PC-9 (cell line): ENCODE measurements at regions not wholly inside any gene's neighbourhood (a gene's known extent, or its start where the extent isn't known, plus 50 kb on each side); places are given as distances from the start of the nearest gene placed in this dataset.

Experiments used
- BruUV-seq: library from RNA; stranded (reverse); fragments of 400-500 nt; replicated peaks from 2 replicates; lab custom pipeline; 2021; lab: Mats Ljungman, UMichigan
- CTCF ChIA-PET: fragments of 300-600 bp; sonication (Branson Sonifier 250); formaldehyde crosslinking; loops from one replicate; lab custom pipeline; 2022; ENCODE audit warnings: antibody characterized with exemption; lab: Charles Lee
- POLR2A ChIA-PET: fragments of 300-600 bp; sonication (Branson Sonifier 250); formaldehyde crosslinking; loops from one replicate; lab custom pipeline; 2022; ENCODE audit warnings: antibody characterized with exemption; ENCODE audit not compliant: unreplicated experiment; lab: Charles Lee
- DNase-seq, 2 experiments: peaks; one replicate each; pipeline versions ENCODE4 v3.0.0 to v3.0.0-alpha.2; 2015 to 2022; ENCODE audit warnings: mixed read lengths in 1 of 2
- H2AFZ ChIP-seq: fragments of 200-600 bp; sonication (generic); 2 replicates; pipeline ENCODE4 v1.8.1; 2017; ENCODE audit warnings: antibody characterized with exemption
- H3F3A ChIP-seq: fragments of 200-600 bp; sonication (generic); 2 replicates; pipeline ENCODE4 v1.8.1; 2017; ENCODE audit warnings: antibody characterized with exemption, mild to moderate bottlenecking, low read depth; ENCODE audit not compliant: insufficient read depth
- H3K27ac ChIP-seq: fragments of 200-600 bp; sonication (generic); 2 replicates; pipeline ENCODE4 v1.6.1; 2016; ENCODE audit warnings: mixed run types
- H3K27me3 ChIP-seq: fragments of 200-600 bp; sonication (generic); 2 replicates; pipeline ENCODE4 v1.6.1; 2016; ENCODE audit warnings: low read depth, mixed run types; ENCODE audit not compliant: insufficient read depth
- H3K36me3 ChIP-seq: fragments of 200-600 bp; sonication (generic); 2 replicates; pipeline ENCODE4 v1.6.1; 2016; ENCODE audit warnings: low read depth, mixed run types
- H3K4me1 ChIP-seq: fragments of 200-600 bp; sonication (generic); replicated peaks from 2 replicates; pipeline ENCODE4 v1.6.1; 2016; ENCODE audit warnings: mixed run types; ENCODE audit not compliant: insufficient read depth
- H3K4me2 ChIP-seq: fragments of 200-600 bp; sonication (generic); 2 replicates; pipeline ENCODE4 v1.6.1; 2017; ENCODE audit warnings: mixed run types
- H3K4me3 ChIP-seq: fragments of 200-600 bp; sonication (generic); 2 replicates; pipeline ENCODE4 v1.6.1; 2016; ENCODE audit warnings: mixed run types
- H3K79me2 ChIP-seq: fragments of 200-600 bp; sonication (generic); 2 replicates; pipeline ENCODE4 v1.6.1; 2017; ENCODE audit warnings: low read depth, mixed run types
- H3K9me2 ChIP-seq: fragments of 200-600 bp; sonication (generic); 2 replicates; pipeline ENCODE4 v1.8.1; 2017; ENCODE audit warnings: mild to moderate bottlenecking; ENCODE audit not compliant: insufficient read depth
- H3K9me3 ChIP-seq: fragments of 200-600 bp; sonication (generic); 2 replicates; pipeline ENCODE4 v1.8.1; 2016; ENCODE audit warnings: low read depth; ENCODE audit not compliant: insufficient read depth
- H4K20me1 ChIP-seq: fragments of 200-600 bp; sonication (generic); 2 replicates; pipeline ENCODE4 v1.8.1; 2017; ENCODE audit not compliant: insufficient read depth
- EZH2 ChIP-seq: fragments of 200-600 bp; sonication (generic); IDR thresholded peaks from 2 replicates; pipeline ENCODE4 v1.8.0; 2017; ENCODE audit warnings: antibody characterized with exemption, low read depth
- intact Hi-C: fragments of 100-400 bp; cut with micrococcal nuclease; formaldehyde crosslinking; loops from one replicate; pipeline ENCODE4 v1.10.0; 2022; ENCODE audit not compliant: unreplicated experiment
- TF ChIP-seq, protein P1 (sequence below): fragments of 200-600 bp; sonication (generic); conservative IDR thresholded peaks from 2 replicates; pipeline ENCODE4 v1.6.1; 2017; ENCODE audit warnings: mixed run types, antibody characterized with exemption, mild to moderate bottlenecking, moderate library complexity

DNA sequence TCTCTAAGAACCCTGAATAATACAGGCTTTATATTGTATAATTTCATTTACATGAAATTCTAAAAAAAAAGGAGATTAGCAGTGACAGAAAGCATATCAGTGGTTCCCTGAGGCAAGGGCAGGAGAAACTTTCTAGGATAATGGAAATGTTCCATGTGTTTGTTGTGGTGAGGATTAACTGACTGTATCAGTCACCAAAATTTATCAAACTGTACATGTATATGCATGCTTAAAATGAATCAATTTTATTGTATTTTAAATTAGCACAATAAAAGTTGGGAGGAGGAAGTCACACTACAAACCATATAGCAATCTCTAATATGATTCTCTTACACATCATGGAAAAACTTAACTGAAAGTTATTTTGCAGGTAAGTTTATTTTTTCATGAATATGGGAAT is 396.8 kb downstream of the EFNB2 start:
- H3K4me1 ChIP-seq = peaks cover 4% of the 10 kb centered on the region; the same call in 1 of the 2 replicates
- no peak for TF ChIP-seq EZH2
- TF ChIP-seq, protein P1, sequence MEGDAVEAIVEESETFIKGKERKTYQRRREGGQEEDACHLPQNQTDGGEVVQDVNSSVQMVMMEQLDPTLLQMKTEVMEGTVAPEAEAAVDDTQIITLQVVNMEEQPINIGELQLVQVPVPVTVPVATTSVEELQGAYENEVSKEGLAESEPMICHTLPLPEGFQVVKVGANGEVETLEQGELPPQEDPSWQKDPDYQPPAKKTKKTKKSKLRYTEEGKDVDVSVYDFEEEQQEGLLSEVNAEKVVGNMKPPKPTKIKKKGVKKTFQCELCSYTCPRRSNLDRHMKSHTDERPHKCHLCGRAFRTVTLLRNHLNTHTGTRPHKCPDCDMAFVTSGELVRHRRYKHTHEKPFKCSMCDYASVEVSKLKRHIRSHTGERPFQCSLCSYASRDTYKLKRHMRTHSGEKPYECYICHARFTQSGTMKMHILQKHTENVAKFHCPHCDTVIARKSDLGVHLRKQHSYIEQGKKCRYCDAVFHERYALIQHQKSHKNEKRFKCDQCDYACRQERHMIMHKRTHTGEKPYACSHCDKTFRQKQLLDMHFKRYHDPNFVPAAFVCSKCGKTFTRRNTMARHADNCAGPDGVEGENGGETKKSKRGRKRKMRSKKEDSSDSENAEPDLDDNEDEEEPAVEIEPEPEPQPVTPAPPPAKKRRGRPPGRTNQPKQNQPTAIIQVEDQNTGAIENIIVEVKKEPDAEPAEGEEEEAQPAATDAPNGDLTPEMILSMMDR = no peak
- peaks cover 3% of the 10 kb centered on the region; the same call in 1 of the 2 replicates for H3F3A ChIP-seq
- no peak overlapping the region for H3K4me3 ChIP-seq
- POLR2A ChIA-PET = no interaction called here
- intact Hi-C loops = no loop called here
- H3K27ac ChIP-seq = no peak overlapping the region
- H4K20me1 ChIP-seq = no peaks in the 10 kb centered on the region
- no peak overlapping the region for H3K4me2 ChIP-seq
- CTCF ChIA-PET = no interaction called here
- DNase-seq = no peak
- H2AFZ ChIP-seq = no peak overlapping the region
- no peaks in the 10 kb centered on the region for H3K27me3 ChIP-seq
- H3K9me2 ChIP-seq = no peaks in the 10 kb centered on the region
- 0 out of 2 replicates have a peak, but pooled peaks cover 5% of the 10 kb centered on the region for H3K9me3 ChIP-seq
- BruUV-seq = no TSS peak
- H3K36me3 ChIP-seq = no peaks in the 10 kb centered on the region
- no peaks in the 10 kb centered on the region for H3K79me2 ChIP-seq

DNA sequence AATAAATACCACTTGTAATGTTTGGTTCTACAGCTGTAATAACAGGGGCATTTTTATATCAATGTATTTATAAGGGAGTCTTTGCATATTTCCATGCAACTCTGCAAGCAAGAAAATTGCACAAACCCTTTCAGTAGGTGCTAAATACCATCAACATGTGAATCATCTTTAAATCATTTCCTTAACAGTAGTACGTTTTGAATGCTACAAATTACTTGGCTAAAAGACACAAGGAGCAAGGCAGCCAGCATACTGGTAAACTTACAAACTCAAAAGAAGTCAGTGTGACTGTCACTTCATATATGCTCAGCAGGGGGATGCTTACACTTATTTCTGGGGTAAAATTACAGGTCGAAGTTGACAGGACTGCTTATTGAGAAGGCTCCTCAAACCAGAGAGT is 402.4 kb downstream of the EFNB2 start:
- DNase-seq = peak; percentile 4 to 87
- H3K36me3 ChIP-seq = no peaks in the 10 kb centered on the region
- H4K20me1 ChIP-seq = no peaks in the 10 kb centered on the region
- no peaks in the 10 kb centered on the region for H3K27me3 ChIP-seq
- intact Hi-C loops = no loop called here
- no peak overlapping the region for H3K4me3 ChIP-seq
- H3K9me2 ChIP-seq = no peaks in the 10 kb centered on the region
- H3K4me1 ChIP-seq = peaks cover 35% of the 10 kb centered on the region
- peaks cover 7% of the 10 kb centered on the region; the same call in 1 of the 2 replicates for H3K9me3 ChIP-seq
- ChIA-PET CTCF (no interaction called here), POLR2A (interaction anchor here (0.7 kb wide), 1 partner anchor 158 kb away, joined by 6 read pairs; no protein-coding TSS in a partner anchor)
- no TSS peak for BruUV-seq
- no peak overlapping the region for H3K27ac ChIP-seq
- no peak overlapping the region for H2AFZ ChIP-seq
- peaks cover 4% of the 10 kb centered on the region; the same call in 1 of the 2 replicates for H3F3A ChIP-seq
- H3K4me2 ChIP-seq = peak overlapping the region; percentile 6; the same call in 1 of the 2 replicates
- TF ChIP-seq EZH2 = no peak
- TF ChIP-seq, protein P1 = no peak
- H3K79me2 ChIP-seq = no peaks in the 10 kb centered on the region

DNA sequence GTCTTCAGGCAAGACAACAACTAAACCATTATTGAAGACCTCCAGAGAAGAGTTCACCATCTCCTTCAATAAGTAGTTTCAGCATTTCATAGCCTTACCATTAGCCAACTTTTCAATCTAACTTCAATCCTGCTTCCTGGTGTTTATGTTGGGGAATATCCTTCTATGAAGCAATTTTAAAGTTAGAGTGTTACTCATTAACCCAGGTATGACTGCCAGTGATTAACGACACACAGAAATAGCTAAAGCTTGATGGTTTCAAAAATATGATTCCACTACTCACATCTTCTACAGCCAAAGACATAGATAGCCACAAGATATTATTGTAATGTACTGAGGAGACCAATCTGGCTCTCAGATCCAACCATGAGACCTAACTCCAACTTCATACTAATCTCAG is 403.2 kb downstream of the EFNB2 start:
- BruUV-seq = no TSS peak
- no peaks in the 10 kb centered on the region for H4K20me1 ChIP-seq
- TF ChIP-seq EZH2 = no peak
- TF ChIP-seq, protein P1 = no peak
- peaks cover 4% of the 10 kb centered on the region; the same call in 1 of the 2 replicates for H3F3A ChIP-seq
- ChIA-PET CTCF (no interaction called here), POLR2A (no interaction called here)
- DNase-seq = no peak
- H3K9me3 ChIP-seq = peaks cover 8% of the 10 kb centered on the region; the same call in 1 of the 2 replicates
- no peaks in the 10 kb centered on the region for H3K36me3 ChIP-seq
- H3K4me1 ChIP-seq = peaks cover 35% of the 10 kb centered on the region
- no peaks in the 10 kb centered on the region for H3K79me2 ChIP-seq
- H3K9me2 ChIP-seq = no peaks in the 10 kb centered on the region
- intact Hi-C loops = no loop called here
- no peak overlapping the region for H3K4me3 ChIP-seq
- no peaks in the 10 kb centered on the region for H3K27me3 ChIP-seq
- H3K27ac ChIP-seq = no peak overlapping the region
- H3K4me2 ChIP-seq = no peak overlapping the region
- no peak overlapping the region for H2AFZ ChIP-seq
